ENCODE measurements at regions not wholly inside any gene's neighbourhood (a gene's known extent, or its start where the extent isn't known, plus 50 kb on each side); places are given as distances from the start of the nearest gene placed in this dataset.

DNA sequence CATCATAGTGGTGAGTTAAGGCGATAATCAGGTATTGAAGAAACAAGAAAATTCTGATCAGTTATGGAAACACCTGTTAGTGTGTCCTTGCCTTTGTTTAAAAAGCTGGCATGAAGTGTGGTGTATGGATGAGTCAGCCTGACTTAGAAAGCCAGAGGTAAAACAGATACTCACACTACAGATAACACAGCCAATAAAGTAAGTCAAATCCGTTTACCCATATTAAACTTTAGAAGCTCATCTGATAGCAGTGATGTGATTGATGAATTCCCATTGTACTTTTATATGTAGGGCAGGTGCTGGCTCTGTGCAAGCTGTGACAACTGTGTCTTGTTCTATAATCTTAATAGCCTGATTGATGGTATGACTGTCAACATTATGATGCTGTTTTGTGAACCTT lies 1392.7 kb upstream of the IGFBP7 start:
- TF ChIP-seq JUNB (IDR thresholded peaks at IDR 0.05; ENCODE audit: unreplicated experiment) (no peak), POLR2AphosphoS5 (IDR thresholded peaks at IDR 0.05; ENCODE audit: low read depth) (no peak), EZH2phosphoT487 (IDR thresholded peaks at IDR 0.05; ENCODE audit: unreplicated experiment) (no peak), EZH2 (IDR thresholded peaks at IDR 0.05; ENCODE audit: low read depth, unreplicated experiment) (no peak), ZNF331 (CRISPR knock-in tag; IDR thresholded peaks at IDR 0.05; ENCODE audit: low read depth) (no peak), NANOG (IDR thresholded peaks at IDR 0.05; ENCODE audit: borderline replicate concordance) (no peak), CREB1 (CRISPR knock-in tag; IDR thresholded peaks at IDR 0.05; ENCODE audit: low read depth) (no peak), STAT1 (IDR thresholded peaks at IDR 0.05; ENCODE audit: unreplicated experiment) (no peak), ZNF114 (CRISPR knock-in tag; IDR thresholded peaks at IDR 0.05) (no peak)
- TF ChIP-seq, protein P1, sequence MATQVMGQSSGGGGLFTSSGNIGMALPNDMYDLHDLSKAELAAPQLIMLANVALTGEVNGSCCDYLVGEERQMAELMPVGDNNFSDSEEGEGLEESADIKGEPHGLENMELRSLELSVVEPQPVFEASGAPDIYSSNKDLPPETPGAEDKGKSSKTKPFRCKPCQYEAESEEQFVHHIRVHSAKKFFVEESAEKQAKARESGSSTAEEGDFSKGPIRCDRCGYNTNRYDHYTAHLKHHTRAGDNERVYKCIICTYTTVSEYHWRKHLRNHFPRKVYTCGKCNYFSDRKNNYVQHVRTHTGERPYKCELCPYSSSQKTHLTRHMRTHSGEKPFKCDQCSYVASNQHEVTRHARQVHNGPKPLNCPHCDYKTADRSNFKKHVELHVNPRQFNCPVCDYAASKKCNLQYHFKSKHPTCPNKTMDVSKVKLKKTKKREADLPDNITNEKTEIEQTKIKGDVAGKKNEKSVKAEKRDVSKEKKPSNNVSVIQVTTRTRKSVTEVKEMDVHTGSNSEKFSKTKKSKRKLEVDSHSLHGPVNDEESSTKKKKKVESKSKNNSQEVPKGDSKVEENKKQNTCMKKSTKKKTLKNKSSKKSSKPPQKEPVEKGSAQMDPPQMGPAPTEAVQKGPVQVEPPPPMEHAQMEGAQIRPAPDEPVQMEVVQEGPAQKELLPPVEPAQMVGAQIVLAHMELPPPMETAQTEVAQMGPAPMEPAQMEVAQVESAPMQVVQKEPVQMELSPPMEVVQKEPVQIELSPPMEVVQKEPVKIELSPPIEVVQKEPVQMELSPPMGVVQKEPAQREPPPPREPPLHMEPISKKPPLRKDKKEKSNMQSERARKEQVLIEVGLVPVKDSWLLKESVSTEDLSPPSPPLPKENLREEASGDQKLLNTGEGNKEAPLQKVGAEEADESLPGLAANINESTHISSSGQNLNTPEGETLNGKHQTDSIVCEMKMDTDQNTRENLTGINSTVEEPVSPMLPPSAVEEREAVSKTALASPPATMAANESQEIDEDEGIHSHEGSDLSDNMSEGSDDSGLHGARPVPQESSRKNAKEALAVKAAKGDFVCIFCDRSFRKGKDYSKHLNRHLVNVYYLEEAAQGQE (IDR thresholded peaks at IDR 0.05; ENCODE audit: unreplicated experiment) = no peak
- TF ChIP-seq, protein P2, sequence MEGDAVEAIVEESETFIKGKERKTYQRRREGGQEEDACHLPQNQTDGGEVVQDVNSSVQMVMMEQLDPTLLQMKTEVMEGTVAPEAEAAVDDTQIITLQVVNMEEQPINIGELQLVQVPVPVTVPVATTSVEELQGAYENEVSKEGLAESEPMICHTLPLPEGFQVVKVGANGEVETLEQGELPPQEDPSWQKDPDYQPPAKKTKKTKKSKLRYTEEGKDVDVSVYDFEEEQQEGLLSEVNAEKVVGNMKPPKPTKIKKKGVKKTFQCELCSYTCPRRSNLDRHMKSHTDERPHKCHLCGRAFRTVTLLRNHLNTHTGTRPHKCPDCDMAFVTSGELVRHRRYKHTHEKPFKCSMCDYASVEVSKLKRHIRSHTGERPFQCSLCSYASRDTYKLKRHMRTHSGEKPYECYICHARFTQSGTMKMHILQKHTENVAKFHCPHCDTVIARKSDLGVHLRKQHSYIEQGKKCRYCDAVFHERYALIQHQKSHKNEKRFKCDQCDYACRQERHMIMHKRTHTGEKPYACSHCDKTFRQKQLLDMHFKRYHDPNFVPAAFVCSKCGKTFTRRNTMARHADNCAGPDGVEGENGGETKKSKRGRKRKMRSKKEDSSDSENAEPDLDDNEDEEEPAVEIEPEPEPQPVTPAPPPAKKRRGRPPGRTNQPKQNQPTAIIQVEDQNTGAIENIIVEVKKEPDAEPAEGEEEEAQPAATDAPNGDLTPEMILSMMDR (conservative IDR thresholded peaks at IDR 0.05; ENCODE audit: low read depth in 2 of 2) = no peak
- TF ChIP-seq, protein P3, sequence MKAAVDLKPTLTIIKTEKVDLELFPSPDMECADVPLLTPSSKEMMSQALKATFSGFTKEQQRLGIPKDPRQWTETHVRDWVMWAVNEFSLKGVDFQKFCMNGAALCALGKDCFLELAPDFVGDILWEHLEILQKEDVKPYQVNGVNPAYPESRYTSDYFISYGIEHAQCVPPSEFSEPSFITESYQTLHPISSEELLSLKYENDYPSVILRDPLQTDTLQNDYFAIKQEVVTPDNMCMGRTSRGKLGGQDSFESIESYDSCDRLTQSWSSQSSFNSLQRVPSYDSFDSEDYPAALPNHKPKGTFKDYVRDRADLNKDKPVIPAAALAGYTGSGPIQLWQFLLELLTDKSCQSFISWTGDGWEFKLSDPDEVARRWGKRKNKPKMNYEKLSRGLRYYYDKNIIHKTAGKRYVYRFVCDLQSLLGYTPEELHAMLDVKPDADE (IDR thresholded peaks at IDR 0.05) = no peak
- TF ChIP-seq, protein P4, sequence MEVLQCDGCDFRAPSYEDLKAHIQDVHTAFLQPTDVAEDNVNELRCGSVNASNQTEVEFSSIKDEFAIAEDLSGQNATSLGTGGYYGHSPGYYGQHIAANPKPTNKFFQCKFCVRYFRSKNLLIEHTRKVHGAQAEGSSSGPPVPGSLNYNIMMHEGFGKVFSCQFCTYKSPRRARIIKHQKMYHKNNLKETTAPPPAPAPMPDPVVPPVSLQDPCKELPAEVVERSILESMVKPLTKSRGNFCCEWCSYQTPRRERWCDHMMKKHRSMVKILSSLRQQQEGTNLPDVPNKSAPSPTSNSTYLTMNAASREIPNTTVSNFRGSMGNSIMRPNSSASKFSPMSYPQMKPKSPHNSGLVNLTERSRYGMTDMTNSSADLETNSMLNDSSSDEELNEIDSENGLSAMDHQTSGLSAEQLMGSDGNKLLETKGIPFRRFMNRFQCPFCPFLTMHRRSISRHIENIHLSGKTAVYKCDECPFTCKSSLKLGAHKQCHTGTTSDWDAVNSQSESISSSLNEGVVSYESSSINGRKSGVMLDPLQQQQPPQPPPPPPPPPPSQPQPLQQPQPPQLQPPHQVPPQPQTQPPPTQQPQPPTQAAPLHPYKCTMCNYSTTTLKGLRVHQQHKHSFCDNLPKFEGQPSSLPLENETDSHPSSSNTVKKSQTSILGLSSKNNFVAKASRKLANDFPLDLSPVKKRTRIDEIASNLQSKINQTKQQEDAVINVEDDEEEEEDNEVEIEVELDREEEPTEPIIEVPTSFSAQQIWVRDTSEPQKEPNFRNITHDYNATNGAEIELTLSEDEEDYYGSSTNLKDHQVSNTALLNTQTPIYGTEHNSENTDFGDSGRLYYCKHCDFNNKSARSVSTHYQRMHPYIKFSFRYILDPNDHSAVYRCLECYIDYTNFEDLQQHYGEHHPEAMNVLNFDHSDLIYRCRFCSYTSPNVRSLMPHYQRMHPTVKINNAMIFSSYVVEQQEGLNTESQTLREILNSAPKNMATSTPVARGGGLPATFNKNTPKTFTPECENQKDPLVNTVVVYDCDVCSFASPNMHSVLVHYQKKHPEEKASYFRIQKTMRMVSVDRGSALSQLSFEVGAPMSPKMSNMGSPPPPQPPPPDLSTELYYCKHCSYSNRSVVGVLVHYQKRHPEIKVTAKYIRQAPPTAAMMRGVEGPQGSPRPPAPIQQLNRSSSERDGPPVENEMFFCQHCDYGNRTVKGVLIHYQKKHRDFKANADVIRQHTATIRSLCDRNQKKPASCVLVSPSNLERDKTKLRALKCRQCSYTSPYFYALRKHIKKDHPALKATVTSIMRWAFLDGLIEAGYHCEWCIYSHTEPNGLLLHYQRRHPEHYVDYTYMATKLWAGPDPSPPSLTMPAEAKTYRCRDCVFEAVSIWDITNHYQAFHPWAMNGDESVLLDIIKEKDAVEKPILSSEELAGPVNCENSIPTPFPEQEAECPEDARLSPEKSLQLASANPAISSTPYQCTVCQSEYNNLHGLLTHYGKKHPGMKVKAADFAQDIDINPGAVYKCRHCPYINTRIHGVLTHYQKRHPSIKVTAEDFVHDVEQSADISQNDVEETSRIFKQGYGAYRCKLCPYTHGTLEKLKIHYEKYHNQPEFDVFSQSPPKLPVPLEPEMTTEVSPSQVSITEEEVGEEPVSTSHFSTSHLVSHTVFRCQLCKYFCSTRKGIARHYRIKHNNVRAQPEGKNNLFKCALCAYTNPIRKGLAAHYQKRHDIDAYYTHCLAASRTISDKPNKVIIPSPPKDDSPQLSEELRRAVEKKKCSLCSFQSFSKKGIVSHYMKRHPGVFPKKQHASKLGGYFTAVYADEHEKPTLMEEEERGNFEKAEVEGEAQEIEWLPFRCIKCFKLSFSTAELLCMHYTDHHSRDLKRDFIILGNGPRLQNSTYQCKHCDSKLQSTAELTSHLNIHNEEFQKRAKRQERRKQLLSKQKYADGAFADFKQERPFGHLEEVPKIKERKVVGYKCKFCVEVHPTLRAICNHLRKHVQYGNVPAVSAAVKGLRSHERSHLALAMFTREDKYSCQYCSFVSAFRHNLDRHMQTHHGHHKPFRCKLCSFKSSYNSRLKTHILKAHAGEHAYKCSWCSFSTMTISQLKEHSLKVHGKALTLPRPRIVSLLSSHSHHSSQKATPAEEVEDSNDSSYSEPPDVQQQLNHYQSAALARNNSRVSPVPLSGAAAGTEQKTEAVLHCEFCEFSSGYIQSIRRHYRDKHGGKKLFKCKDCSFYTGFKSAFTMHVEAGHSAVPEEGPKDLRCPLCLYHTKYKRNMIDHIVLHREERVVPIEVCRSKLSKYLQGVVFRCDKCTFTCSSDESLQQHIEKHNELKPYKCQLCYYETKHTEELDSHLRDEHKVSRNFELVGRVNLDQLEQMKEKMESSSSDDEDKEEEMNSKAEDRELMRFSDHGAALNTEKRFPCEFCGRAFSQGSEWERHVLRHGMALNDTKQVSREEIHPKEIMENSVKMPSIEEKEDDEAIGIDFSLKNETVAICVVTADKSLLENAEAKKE (CRISPR knock-in tag; IDR thresholded peaks at IDR 0.05) = no peak

All from GM23338 (cell line).